IMR-90 (cell line): ENCODE measurements at regions not wholly inside any gene's neighbourhood (a gene's known extent, or its start where the extent isn't known, plus 50 kb on each side); places are given as distances from the start of the nearest gene placed in this dataset.

Experiments used
- ATAC-seq: fragments of 200-7000 bp; cut with Tn5 transposase; 2 replicates; pipeline ENCODE4 v1.9.1; 2020; ENCODE audit warnings: low read depth, mild to moderate bottlenecking, moderate library complexity
- BruUV-seq: library from RNA; stranded (reverse); fragments of 400-500 nt; replicated peaks from 2 replicates; lab custom pipeline; 2021; lab: Mats Ljungman, UMichigan
- CTCF ChIA-PET: fragments of 300-600 bp; formaldehyde crosslinking; extraction: SDS; loops from one replicate; lab custom pipeline; 2021; ENCODE audit warnings: antibody characterized with exemption; lab: Yijun Ruan, JAX
- POLR2A ChIA-PET: fragments of 300-600 bp; sonication (Branson Sonifier 250); formaldehyde crosslinking; loops from one replicate; lab custom pipeline; 2022; ENCODE audit warnings: antibody characterized with exemption; ENCODE audit not compliant: unreplicated experiment; lab: Charles Lee
- DNase-seq: peaks from one replicate; pipeline ENCODE4 v3.0.0; 2013
- H2AFZ ChIP-seq: replicated peaks from 2 replicates; pipeline ENCODE3; 2013; ENCODE audit warnings: low read length, mild to moderate bottlenecking; ENCODE audit not compliant: poor library complexity
- H2AK5ac ChIP-seq: 2 replicates; pipeline ENCODE4 v1.6.1; 2013; ENCODE audit warnings: low read depth, low read length, inconsistent platforms
- H2AK9ac ChIP-seq: replicated peaks from 2 replicates; pipeline ENCODE3; 2013; ENCODE audit warnings: mild to moderate bottlenecking, low read depth, low read length, moderate library complexity; ENCODE audit not compliant: poor library complexity
- H2BK120ac ChIP-seq: 2 replicates; pipeline ENCODE4 v1.6.1; 2013; ENCODE audit warnings: low read depth, low read length, inconsistent platforms
- H2BK15ac ChIP-seq: 3 replicates; pipeline ENCODE4 v1.6.1; 2013; ENCODE audit warnings: low read depth, low read length, inconsistent platforms
- H2BK20ac ChIP-seq: 2 replicates; pipeline ENCODE4 v1.6.1; 2013; ENCODE audit warnings: low read depth, mild to moderate bottlenecking, inconsistent platforms, low read length, moderate library complexity
- H2BK5ac ChIP-seq: 2 replicates; pipeline ENCODE4 v1.6.1; 2013; ENCODE audit warnings: mild to moderate bottlenecking, low read depth, low read length, inconsistent platforms; ENCODE audit not compliant: poor library complexity, severe bottlenecking
- H3K14ac ChIP-seq: replicated peaks from 2 replicates; pipeline ENCODE4 v1.6.1; 2013; ENCODE audit warnings: low read depth, low read length, inconsistent platforms
- H3K18ac ChIP-seq: 2 replicates; pipeline ENCODE4 v1.6.1; 2013; ENCODE audit warnings: low read depth, low read length, control low read depth
- H3K23ac ChIP-seq: 2 replicates; pipeline ENCODE4 v1.6.1; 2013; ENCODE audit warnings: low read depth, low read length, inconsistent platforms
- H3K27ac ChIP-seq: 2 replicates; pipeline ENCODE4 v1.5.1; 2013; ENCODE audit warnings: mild to moderate bottlenecking, control low read depth, low read length; ENCODE audit not compliant: insufficient read depth
- H3K27me3 ChIP-seq: 2 replicates; pipeline ENCODE4 v1.6.1; 2013; ENCODE audit warnings: low read length; ENCODE audit not compliant: control insufficient read depth, insufficient read depth
- H3K36me3 ChIP-seq: 2 replicates; pipeline ENCODE4 v1.6.1; 2013; ENCODE audit warnings: low read length, mixed read lengths; ENCODE audit not compliant: control insufficient read depth, insufficient read depth
- H3K4ac ChIP-seq: 2 replicates; pipeline ENCODE4 v1.6.1; 2013; ENCODE audit warnings: low read depth, low read length, inconsistent platforms
- H3K4me1 ChIP-seq: 2 replicates; pipeline ENCODE4 v1.6.1; 2013; ENCODE audit warnings: low read length, mixed read lengths; ENCODE audit not compliant: control insufficient read depth, insufficient read depth
- H3K4me2 ChIP-seq: 2 replicates; pipeline ENCODE4 v1.6.1; 2013; ENCODE audit warnings: low read depth, mild to moderate bottlenecking, control low read depth, low read length, moderate library complexity
- H3K4me3 ChIP-seq: 2 replicates; pipeline ENCODE4 v1.5.1; 2013; ENCODE audit warnings: low read depth, mild to moderate bottlenecking, control low read depth, low read length, moderate library complexity; ENCODE audit not compliant: insufficient read depth
- H3K56ac ChIP-seq: 2 replicates; pipeline ENCODE4 v1.6.1; 2013; ENCODE audit warnings: low read length, inconsistent platforms; ENCODE audit not compliant: insufficient read depth; ENCODE audit errors: extremely low read depth
- H3K79me1 ChIP-seq, 2 experiments: 2 replicates each; pipeline ENCODE4 v1.6.1; 2013; ENCODE audit warnings: low read length in 2 of 2, inconsistent platforms in 1 of 2, low read depth in 1 of 2
- H3K9ac ChIP-seq: 2 replicates; pipeline ENCODE4 v1.6.1; 2013; ENCODE audit warnings: low read depth, low read length, control low read depth
- H3K9me1 ChIP-seq: 2 replicates; pipeline ENCODE4 v1.6.1; 2013; ENCODE audit warnings: low read length, inconsistent platforms; ENCODE audit not compliant: insufficient read depth
- H3K9me3 ChIP-seq: 2 replicates; pipeline ENCODE4 v1.6.1; 2013; ENCODE audit warnings: low read length; ENCODE audit not compliant: control insufficient read depth, insufficient read depth
- H4K20me1 ChIP-seq: 2 replicates; pipeline ENCODE4 v1.6.1; 2013; ENCODE audit warnings: low read length, inconsistent platforms; ENCODE audit not compliant: insufficient read depth
- H4K5ac ChIP-seq: 2 replicates; pipeline ENCODE4 v1.6.1; 2013; ENCODE audit warnings: mild to moderate bottlenecking, low read depth, low read length, control low read depth
- H4K8ac ChIP-seq, 2 experiments: 2 replicates each; pipeline ENCODE4 v1.6.1; 2013; ENCODE audit warnings: low read depth in 2 of 2, low read length in 2 of 2, control low read depth in 1 of 2, inconsistent platforms in 1 of 2
- H4K91ac ChIP-seq: 2 replicates; pipeline ENCODE4 v1.6.1; 2013; ENCODE audit warnings: low read depth, low read length, inconsistent platforms; ENCODE audit not compliant: insufficient read depth
- BHLHE40 ChIP-seq: fragments of 150-350 bp; IDR thresholded peaks from 2 replicates; pipeline ENCODE4 v1.6.1; 2016; ENCODE audit warnings: mild to moderate bottlenecking, low read depth, low read length
- CHD1 ChIP-seq: IDR thresholded peaks from 2 replicates; pipeline ENCODE4 v1.6.1; 2012; ENCODE audit warnings: low read depth, low read length, improper control_type of control experiment
- MAFK ChIP-seq: IDR thresholded peaks from 2 replicates; pipeline ENCODE4 v1.6.1; 2012; ENCODE audit warnings: low read depth, low read length, improper control_type of control experiment
- MAZ ChIP-seq: IDR thresholded peaks from 2 replicates; pipeline ENCODE4 v1.6.1; 2012; ENCODE audit warnings: low read depth, mild to moderate bottlenecking, low read length, improper control_type of control experiment, moderate library complexity, borderline replicate concordance
- MXI1 ChIP-seq: IDR thresholded peaks from 2 replicates; pipeline ENCODE4 v1.6.1; 2012; ENCODE audit warnings: low read depth, mild to moderate bottlenecking, low read length, moderate library complexity, borderline replicate concordance
- NFE2L2 ChIP-seq: fragments of 150-350 bp; IDR thresholded peaks from 2 replicates; pipeline ENCODE4 v1.6.1; 2016; ENCODE audit warnings: low read depth, mild to moderate bottlenecking, low read length
- POLR2A ChIP-seq: IDR thresholded peaks from 2 replicates; pipeline ENCODE4 v1.6.1; 2012; ENCODE audit warnings: mild to moderate bottlenecking, low read depth, low read length
- RAD21 ChIP-seq: IDR thresholded peaks from 2 replicates; pipeline ENCODE4 v1.6.1; 2012; ENCODE audit warnings: low read length, improper control_type of control experiment
- RCOR1 ChIP-seq: IDR thresholded peaks from 2 replicates; pipeline ENCODE4 v1.6.1; 2012; ENCODE audit warnings: mild to moderate bottlenecking, low read length, improper control_type of control experiment; ENCODE audit not compliant: insufficient replicate concordance
- RFX5 ChIP-seq: IDR thresholded peaks from 2 replicates; pipeline ENCODE4 v1.8.0; 2012; ENCODE audit warnings: low read depth, mild to moderate bottlenecking, low read length, moderate library complexity
- SMC3 ChIP-seq: fragments of 150-350 bp; IDR thresholded peaks from 2 replicates; pipeline ENCODE4 v1.6.1; 2016; ENCODE audit warnings: low read depth, mild to moderate bottlenecking, antibody characterized with exemption, low read length, moderate library complexity
- WGBS, 2 experiments: methylation state at CpG; one replicate each; pipeline versions ENCODE4 v1.1.5 to v1.1.7; 2013; ENCODE audit warnings: missing lambda C conversion rate in 2 of 2; ENCODE audit not compliant: insufficient read length in 1 of 2; ENCODE audit errors: extremely low coverage in 2 of 2; 5-methylcytosine and 5-hydroxymethylcytosine counted together
- dilution Hi-C: fragments of 300-500 bp; cut with HindIII; formaldehyde crosslinking; loops from one replicate; pipeline ENCODE4 v1.14.3; 2018; ENCODE audit warnings: low sequenced_read_pairs; ENCODE audit not compliant: unreplicated experiment
- in situ Hi-C: fragments of 300-500 bp; cut with MboI; formaldehyde crosslinking; loops from 3 replicates; pipeline ENCODE4 v1.14.3; 2019; ENCODE audit warnings: low sequenced_read_pairs, inconsistent platforms, mixed read lengths
- intact Hi-C: fragments of 100-400 bp; cut with micrococcal nuclease; formaldehyde crosslinking; loops from 2 replicates; pipeline ENCODE4 v1.10.0; 2022
- TF ChIP-seq, protein P1 (sequence below): fragments of 150-350 bp; IDR thresholded peaks from 2 replicates; pipeline ENCODE4 v1.6.1; 2017; ENCODE audit warnings: mild to moderate bottlenecking, antibody characterized with exemption, low read length, low read depth
- TF ChIP-seq, protein P2 (sequence below): fragments of 150-350 bp; IDR thresholded peaks from 2 replicates; pipeline ENCODE4 v1.6.1; 2016; ENCODE audit warnings: low read depth, mild to moderate bottlenecking, low read length, moderate library complexity, borderline replicate concordance
- TF ChIP-seq, protein P3 (sequence below): conservative IDR thresholded peaks from 2 replicates; pipeline ENCODE4 v1.5.1; 2012; ENCODE audit warnings: mild to moderate bottlenecking, low read depth, low read length, improper control_type of control experiment

DNA sequence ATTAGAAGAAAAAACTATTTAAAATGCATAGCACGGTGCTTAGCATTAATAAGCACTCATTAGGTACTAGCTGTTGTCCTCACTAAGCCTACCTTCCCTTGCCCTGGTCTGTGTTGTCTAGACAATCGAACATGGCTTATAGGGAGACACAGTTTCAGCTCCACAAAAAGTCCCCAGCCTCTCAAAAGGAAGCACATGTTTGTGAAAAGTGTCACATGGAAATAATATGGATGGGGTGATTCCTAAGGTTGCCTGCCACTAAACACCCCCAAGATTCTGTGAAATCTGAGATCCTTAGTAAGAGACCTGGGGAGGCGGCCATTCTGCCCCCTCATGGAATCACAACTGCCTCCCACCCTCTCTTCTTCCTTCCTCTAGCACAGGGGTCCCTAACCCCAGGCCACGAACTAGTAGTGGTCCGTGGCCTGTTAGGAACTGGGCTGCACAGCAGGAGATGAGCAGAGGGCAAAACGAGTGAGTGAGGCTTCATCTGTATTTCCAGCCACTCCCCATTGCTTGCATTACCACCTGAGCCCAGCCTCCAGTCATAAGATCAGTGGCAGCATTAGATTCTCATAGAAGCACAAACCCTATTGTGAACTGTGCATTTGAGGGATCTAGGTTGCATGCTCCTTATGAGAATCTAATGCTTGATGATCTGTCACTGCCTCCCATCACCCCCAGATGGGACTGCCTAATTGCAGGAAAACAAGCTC, 59.6 kb upstream of the NDUFV2 start:
- POLR2A ChIA-PET: no interaction called here
- no peak overlapping the region for H4K5ac ChIP-seq
- H2AK5ac ChIP-seq: no peak overlapping the region
- no peak overlapping the region for H3K27ac ChIP-seq
- H4K20me1 ChIP-seq: no peaks in the 10 kb centered on the region
- no peak overlapping the region for H4K91ac ChIP-seq
- in situ Hi-C loops (no loop called here), dilution Hi-C loops (no loop called here), intact Hi-C loops (no loop called here)
- H3K4me2 ChIP-seq: no peak overlapping the region
- H2AK9ac ChIP-seq: no peak overlapping the region
- ATAC-seq: no peak
- no peak overlapping the region for H3K4me3 ChIP-seq
- H2AFZ ChIP-seq: no peak overlapping the region
- no peaks in the 10 kb centered on the region for H3K36me3 ChIP-seq
- H3K4me1 ChIP-seq: peaks cover 3% of the 10 kb centered on the region; the same call in 1 of the 2 replicates
- no peak for TF ChIP-seq MXI1
- no peak for TF ChIP-seq BHLHE40
- TF ChIP-seq CHD1: no peak
- no peak for TF ChIP-seq RAD21
- no peak for TF ChIP-seq SMC3
- TF ChIP-seq NFE2L2: no peak
- TF ChIP-seq, protein P1, sequence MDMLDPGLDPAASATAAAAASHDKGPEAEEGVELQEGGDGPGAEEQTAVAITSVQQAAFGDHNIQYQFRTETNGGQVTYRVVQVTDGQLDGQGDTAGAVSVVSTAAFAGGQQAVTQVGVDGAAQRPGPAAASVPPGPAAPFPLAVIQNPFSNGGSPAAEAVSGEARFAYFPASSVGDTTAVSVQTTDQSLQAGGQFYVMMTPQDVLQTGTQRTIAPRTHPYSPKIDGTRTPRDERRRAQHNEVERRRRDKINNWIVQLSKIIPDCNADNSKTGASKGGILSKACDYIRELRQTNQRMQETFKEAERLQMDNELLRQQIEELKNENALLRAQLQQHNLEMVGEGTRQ: no peak
- TF ChIP-seq, protein P2, sequence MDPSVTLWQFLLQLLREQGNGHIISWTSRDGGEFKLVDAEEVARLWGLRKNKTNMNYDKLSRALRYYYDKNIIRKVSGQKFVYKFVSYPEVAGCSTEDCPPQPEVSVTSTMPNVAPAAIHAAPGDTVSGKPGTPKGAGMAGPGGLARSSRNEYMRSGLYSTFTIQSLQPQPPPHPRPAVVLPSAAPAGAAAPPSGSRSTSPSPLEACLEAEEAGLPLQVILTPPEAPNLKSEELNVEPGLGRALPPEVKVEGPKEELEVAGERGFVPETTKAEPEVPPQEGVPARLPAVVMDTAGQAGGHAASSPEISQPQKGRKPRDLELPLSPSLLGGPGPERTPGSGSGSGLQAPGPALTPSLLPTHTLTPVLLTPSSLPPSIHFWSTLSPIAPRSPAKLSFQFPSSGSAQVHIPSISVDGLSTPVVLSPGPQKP: no peak
- no peak for TF ChIP-seq RFX5
- TF ChIP-seq MAFK: no peak
- no peak for TF ChIP-seq MAZ
- TF ChIP-seq POLR2A: no peak
- no peak for TF ChIP-seq RCOR1
- TF ChIP-seq, protein P3, sequence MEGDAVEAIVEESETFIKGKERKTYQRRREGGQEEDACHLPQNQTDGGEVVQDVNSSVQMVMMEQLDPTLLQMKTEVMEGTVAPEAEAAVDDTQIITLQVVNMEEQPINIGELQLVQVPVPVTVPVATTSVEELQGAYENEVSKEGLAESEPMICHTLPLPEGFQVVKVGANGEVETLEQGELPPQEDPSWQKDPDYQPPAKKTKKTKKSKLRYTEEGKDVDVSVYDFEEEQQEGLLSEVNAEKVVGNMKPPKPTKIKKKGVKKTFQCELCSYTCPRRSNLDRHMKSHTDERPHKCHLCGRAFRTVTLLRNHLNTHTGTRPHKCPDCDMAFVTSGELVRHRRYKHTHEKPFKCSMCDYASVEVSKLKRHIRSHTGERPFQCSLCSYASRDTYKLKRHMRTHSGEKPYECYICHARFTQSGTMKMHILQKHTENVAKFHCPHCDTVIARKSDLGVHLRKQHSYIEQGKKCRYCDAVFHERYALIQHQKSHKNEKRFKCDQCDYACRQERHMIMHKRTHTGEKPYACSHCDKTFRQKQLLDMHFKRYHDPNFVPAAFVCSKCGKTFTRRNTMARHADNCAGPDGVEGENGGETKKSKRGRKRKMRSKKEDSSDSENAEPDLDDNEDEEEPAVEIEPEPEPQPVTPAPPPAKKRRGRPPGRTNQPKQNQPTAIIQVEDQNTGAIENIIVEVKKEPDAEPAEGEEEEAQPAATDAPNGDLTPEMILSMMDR: no peak
- no peak overlapping the region for H4K8ac ChIP-seq
- no peak for DNase-seq
- no peak overlapping the region for H2BK5ac ChIP-seq
- no peak overlapping the region for H3K23ac ChIP-seq
- no peaks in the 10 kb centered on the region for H3K9me3 ChIP-seq
- CTCF ChIA-PET: no interaction called here
- H2BK20ac ChIP-seq: no peak overlapping the region
- no peak overlapping the region for H3K14ac ChIP-seq
- no peak overlapping the region for H3K4ac ChIP-seq
- H3K9ac ChIP-seq: no peak overlapping the region
- H2BK15ac ChIP-seq: no peak overlapping the region
- WGBS, 2 experiments: no CpG with 5 or more reads among the region's 6 CpGs
- no TSS peak for BruUV-seq
- H3K79me1 ChIP-seq: no peaks in the 10 kb centered on the region
- no peaks in the 10 kb centered on the region for H3K27me3 ChIP-seq
- no peaks in the 10 kb centered on the region for H3K9me1 ChIP-seq
- no peak overlapping the region for H3K56ac ChIP-seq
- no peak overlapping the region for H3K18ac ChIP-seq
- H2BK120ac ChIP-seq: no peak overlapping the region
